GM21786 (cell line): ENCODE measurements at regions not wholly inside any gene's neighbourhood (a gene's known extent, or its start where the extent isn't known, plus 50 kb on each side); places are given as distances from the start of the nearest gene placed in this dataset.

ENCODE experiments used
- ATAC-seq: cut with Tn5 transposase; IDR thresholded peaks from one replicate; pipeline ENCODE4 v1.9.1; 2021; ENCODE audit not compliant: unreplicated experiment

DNA sequence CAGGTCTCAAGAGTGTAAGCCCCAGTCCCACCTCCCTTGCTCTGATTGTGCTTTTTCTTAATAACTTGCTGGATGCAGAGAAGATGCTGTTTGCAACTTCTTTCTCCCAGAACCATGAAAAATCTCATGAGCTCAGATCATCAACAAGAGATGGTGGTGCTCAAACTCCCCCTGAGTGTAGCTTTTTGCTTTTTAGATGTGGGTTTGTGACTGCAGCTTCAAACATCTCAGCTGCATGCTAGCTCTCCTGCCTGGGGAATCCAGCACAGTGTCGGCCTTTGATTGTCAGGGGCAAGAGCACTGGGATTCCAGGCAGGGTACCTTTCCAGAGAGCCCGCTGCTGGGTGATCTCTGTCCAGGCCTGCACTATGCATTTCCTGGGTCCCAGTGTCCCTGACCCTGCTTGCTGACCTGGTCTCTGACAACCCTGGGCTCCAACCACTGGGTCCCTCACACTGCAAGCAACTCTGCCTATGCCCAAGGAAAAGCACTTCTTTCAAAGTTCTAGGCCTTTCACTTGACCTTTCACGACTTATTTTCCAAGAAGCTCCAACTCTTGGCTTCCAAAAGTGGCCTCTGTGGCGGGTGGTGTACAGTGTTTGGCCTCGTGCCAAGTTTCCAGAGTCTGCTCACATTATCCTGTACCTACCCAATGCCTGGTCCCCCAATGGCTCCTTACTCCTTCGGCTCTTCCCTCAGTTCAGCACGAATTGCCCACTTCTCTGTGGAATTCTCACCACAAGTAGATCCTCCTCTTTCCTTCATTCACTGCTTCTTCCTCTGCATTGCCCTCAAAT lies 69.7 kb upstream of the LY86 start:
- ATAC-seq = no peak

DNA sequence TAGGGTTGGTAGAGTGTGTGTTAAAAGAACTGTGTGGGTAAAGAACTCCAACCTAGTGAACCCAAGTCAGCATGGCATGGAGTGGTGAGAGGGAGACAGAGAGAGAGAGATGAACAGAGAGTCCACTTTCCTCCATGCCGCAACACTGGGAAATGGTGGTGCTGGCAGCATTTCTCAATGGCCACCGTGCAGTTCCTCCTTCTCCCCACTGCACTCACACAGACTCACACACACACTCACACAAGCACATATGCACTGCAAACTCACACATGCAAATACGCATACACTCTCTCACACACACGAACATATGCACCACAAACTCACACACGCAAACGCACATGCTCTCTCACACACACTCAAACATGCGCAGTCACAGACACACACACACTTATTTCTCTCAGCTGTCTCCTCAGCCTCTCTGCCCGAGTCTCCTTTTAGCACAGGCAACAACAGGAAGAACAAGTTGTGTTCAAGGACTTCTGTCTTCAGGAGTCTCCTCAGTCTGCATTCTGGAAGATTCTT lies 66.5 kb upstream of the LY86 start:
- no peak for ATAC-seq

DNA sequence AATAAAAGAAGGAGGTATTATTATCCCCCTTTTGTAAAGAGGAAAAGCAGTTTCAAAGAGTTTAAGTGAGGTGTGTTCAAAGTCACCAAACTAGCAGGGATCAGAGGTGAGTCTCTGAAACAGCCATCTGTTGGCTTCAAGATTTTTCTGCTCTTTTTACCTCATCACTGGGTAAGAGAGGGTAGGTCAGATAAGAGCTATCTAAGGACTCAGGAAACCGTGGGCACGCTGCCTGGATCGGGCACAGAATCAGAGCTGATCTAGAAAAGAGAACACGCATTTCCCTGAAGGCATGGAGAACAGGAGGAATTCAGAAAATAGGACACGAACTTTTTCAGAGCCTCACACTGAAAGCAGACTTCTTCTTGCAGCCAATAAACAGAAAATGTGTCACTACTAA lies 65.8 kb upstream of the LY86 start:
- ATAC-seq = no peak

DNA sequence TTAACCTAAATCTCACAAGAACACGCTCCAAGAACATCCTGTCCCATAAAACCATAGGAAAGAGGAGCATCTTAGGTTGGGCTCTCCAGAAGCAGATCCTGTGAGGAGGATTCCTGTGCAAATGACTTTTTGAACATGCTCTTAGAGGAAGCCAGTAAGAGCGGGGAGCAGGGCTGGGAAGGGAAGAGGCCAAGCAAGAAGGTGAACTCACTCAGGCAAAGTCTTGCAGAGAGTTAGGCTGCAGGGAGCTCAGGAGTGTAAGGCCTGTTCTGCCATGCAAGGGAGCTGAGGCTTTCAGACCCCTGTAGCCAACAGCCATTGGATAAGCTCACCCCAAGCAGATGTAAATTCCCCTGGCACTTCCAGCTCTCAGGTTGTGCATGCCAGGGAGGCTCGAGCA lies 63.6 kb upstream of the LY86 start:
- no peak for ATAC-seq

DNA sequence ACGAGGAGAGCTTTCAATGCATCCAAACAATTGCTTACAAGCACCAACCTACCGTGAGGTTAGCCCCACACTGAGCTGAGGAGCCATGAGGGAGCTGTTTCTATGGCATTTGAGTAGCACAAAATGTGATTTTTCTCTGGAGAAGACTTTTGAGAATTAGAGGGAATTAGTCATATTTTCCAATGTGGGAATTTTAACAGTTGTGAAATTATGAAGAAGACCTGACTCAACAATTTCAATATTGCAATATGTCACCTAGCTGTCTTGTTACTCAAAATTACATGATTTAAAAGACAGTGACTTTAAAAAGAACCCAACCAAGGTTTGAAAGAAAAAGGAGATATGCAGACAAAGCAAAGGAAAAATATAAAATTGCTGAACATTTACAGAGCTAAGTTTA lies 62.6 kb upstream of the LY86 start:
- no peak for ATAC-seq

DNA sequence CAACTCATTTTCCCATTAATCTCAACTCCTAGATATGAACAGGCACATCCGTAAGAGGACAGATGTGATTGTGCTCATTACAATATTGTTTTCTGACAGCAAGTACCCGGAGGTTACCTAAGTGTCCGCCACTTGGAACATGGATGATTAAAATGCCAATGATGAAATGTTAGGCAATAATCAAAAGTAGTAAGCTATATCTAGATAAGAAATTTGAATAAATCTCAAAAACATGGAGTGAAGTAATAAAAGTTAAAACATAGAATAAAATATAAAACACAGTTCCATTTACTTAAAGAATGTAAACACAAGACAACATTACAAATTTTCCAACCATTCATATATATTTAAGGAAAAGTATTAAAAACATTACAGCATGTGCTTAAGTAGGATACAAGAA lies 59.2 kb upstream of the LY86 start:
- no peak for ATAC-seq

DNA sequence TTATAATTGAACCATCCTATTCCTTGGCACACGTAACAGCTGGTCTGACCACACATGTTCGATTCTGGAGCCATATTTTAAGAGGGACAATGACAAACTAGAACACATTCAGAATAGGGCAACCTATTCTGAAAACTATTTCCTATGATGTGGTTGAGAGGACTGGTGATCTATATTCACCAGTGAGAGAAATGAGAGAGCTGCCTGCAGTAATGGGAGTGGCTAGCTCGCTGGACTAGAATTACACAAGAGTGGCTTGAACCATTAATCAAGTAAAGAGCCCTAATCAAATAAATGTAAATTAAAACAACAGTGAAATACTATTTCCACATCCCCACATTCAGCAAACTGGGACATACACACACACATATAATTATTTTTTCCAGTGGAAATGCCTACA lies 55.3 kb upstream of the LY86 start:
- ATAC-seq = no peak

DNA sequence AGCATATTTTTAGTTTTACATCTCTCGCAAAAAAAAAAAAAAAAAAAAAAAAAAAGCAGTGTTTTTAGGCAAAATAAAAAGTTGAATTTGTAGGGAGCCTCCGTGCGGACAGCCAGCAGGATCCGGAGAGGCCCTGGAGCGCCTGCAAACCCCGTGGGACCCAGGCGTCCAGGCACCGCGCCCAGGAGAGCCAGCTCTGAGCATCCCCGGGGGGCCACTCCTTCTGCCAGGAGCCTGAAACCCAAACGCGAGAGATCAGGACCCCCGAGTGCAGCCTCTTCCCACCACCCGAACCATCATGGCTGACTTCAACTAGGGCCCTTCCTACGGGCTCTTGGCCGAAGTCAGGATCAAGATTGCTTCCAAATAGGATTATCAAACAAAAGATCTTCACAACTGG lies 54.1 kb upstream of the LY86 start:
- ATAC-seq = no peak

DNA sequence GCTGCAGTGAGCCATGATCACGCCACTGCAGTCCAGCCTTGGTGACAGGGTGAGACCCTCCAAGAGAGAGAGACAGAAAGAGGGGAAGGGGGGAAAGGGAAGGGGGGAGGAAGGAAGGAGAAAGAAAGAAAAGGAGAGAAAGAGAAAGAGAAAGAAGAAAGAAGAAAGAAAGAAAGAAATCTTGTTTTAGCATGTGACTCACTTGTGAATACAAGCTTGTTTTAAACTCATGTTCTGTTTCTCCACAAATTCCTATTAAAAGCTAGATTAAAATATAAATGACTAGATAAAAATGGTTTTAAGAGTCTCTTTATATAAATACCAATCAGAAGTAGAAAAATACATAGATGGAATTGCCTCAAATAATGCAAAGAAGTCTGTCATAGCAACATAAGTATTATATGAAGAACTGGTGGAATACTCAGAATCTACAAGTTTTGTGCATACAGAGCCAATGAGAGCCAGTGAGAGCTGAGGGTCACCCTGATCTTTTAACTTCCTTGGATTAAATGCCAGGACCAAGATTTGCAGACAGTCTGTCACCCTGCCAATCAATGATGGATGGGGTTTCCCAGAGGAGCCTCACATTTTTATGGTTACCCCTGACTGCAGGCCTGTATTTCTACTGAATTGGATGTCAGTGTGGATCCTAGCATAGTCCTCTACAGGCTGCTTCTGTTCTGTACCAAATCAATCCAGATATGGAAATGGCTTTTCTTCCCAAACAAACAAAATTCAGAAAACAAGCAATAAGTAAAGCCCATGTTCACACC lies 50.8 kb upstream of the LY86 start:
- no peak for ATAC-seq

DNA sequence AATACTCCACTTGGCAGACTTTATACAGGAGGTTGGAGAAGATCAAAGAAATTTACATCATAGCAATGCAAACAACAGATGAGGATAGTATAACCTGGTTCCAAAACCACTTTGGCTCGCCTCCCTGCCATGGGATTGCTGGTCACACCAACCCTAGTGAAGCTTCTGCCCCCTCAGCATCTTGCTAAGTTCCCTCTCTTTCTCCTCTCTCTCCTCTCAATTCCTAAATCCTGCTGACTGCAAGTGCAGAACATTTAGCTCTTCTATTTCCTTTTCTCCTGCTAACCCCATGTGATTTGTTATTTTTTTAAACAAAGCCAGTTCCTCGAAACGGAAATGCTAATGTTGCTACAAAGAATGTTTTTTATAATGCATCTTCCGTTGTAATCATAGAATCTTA lies 50.3 kb upstream of the LY86 start:
- no peak for ATAC-seq
